G401.6 (cell line): ENCODE measurements at regions not wholly inside any gene's neighbourhood (a gene's known extent, or its start where the extent isn't known, plus 50 kb on each side); places are given as distances from the start of the nearest gene placed in this dataset.

Source experiments
- FAIRE-seq: peaks from 2 replicates; lab custom pipeline; 2012; peaks lifted over from hg19 to GRCh38; lab: Jason Lieb, UNC

DNA sequence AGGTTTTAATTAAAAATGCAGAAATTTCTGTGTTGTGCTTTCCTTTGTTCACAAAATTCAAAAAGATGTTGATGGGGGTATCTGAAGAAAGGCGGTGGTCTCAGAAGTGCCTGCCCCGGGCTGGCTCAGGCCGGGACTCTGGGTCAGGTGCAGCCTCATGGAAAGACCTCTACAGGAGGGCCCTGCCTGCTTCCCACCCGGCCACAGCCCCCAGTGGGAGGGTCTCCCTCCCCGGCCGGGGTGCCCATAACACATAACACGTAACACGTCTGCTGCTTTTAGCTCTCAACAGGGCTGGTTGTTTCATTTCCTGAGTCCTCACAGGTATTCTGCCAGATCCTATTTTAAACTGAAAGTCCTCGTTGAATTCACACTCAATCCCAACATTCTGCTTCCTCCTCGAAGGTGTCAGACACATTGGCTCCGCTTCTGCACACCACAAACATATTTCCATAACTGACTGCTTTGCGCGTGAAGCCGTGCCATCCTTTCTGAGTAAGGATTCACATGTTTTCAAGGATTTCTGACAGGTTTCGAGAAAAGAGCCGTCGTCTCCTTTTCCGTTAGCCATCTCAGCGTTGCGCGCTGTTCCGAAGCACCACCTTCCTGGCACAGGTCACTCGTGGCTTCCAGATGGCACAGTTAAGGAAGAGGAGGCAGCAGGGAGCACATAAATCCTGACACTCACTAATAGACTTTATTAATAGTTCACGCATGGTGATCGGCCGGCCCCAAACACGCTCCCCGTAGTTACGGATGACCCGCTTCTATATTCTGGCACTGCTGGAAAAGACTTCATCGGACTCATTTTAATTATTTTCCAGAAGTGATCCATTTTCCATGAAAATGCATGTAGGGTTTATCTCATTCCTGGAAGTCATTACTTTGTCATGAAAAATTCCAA is 569.3 kb downstream of the BRD1 start:
- FAIRE-seq = no peak

DNA sequence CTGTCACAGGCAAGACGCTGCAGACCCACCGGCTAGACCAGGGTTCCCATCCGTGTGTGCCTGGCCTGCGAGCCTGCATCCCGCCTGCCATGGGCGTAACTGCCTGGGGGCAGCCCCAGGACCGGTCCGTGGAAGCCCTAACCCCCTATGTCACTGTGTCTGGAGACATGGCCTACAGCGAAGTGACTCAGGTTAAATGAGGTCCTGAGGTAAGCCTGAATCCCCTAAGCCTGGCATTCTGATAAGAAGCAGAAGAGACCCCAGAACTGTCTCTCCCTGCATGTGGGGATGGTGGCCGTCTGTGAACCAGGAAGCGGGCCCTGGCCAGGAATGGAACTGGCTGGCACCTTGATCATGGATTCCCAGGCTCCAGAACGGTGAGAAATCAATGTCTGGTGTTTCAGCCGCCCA is 570.1 kb downstream of the BRD1 start:
- no peak for FAIRE-seq

- no peak for FAIRE-seq
Observed at GRCh38 chr22:49255741-49256318, 571.8 kb downstream of the BRD1 start.

- FAIRE-seq = no peak
Observed at GRCh38 chr22:49255154-49255553, 572.5 kb downstream of the BRD1 start.

- FAIRE-seq = no peak
Observed at GRCh38 chr22:49253656-49254055, 574.0 kb downstream of the BRD1 start.

DNA sequence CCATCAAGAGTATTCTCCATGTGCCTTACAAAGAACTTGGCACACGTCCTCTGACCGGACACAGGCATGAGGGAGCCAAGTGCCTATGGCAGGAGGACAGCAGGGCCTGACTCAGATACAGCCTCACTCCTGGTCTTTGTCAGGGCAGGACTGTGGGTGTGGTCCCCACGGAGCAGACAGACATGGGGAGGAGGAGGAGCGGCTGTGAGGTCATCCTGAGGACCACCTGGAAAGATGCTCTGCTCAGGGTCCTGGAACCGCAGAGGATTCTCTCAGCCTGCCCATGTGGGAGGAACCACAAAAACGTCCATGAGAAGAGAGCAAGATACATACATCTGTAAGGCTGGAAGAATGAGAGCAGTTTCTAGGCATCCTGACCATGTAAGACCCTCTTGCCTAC is 576.3 kb downstream of the BRD1 start:
- no peak for FAIRE-seq

GRCh38 chr22:49247194-49247924 is 580.3 kb downstream of the BRD1 start:
- no peak for FAIRE-seq

- no peak for FAIRE-seq
Observed at GRCh38 chr22:49244466-49245420, 582.9 kb downstream of the BRD1 start.

GRCh38 chr22:49243965-49244364 is 583.7 kb downstream of the BRD1 start:
- no peak for FAIRE-seq

- no peak for FAIRE-seq
Observed at GRCh38 chr22:49243335-49243734, 584.3 kb downstream of the BRD1 start.

DNA sequence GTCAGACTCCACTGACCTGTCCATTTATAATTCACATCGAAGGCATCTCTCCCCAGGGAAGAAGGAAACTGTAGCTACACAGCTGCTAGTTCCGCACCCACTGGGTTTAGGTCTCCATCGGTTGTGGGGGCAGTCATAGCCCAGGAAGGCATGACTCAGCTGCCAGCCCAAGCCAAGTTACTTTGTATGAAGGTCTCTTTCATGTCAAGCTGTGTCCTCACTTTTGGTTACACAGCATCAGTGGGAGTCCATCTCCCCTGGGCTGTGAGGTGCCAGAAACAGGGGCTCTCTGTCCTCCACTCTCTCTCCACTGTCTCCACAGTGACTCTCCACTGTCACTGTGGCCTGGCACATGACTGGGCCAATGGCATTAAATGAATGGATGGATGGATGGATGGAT is 585.2 kb downstream of the BRD1 start:
- FAIRE-seq = no peak

GRCh38 chr22:49241174-49241851 is 586.4 kb downstream of the BRD1 start:
- FAIRE-seq = no peak

- FAIRE-seq = no peak
Observed at GRCh38 chr22:49240472-49240871, 587.2 kb downstream of the BRD1 start.

- no peak for FAIRE-seq
Observed at GRCh38 chr22:49240016-49240380, 587.7 kb downstream of the BRD1 start.

DNA sequence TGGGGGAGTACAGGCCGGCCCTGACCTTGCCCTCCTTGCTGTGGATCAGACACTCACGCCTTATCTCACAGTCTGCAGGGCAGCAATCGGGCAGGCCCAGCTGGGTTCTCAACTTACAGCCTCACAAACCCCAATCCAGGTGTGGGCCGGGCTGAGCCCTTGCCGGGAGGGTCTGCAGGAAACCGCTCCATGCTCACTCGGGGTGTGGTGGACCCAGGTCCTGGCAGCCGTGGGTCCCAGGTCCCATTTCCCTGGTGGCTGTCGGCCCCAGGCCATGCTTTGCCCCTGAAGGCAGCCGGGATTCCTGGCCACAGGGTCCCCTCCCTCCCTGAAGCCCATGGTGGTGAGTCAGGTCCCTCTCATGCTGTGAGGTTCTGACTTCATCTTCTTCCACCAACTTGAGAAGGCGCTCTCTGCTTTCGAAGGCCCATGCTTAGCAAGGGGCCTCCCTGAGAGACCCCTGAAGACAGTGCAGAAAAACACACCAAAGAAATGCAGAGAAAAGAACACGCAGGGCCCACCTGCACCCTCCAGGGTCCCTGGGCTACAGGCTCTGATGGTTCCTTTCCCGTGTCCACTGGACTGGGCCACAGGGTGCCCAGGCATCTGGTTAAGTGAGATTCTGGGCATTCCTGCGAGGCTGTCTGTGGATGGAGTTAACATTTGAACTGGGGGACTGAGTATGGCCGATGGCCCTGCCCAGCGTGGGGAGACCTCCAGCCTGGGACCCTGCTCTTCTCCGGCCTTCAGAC is 588.2 kb downstream of the BRD1 start:
- FAIRE-seq = no peak

DNA sequence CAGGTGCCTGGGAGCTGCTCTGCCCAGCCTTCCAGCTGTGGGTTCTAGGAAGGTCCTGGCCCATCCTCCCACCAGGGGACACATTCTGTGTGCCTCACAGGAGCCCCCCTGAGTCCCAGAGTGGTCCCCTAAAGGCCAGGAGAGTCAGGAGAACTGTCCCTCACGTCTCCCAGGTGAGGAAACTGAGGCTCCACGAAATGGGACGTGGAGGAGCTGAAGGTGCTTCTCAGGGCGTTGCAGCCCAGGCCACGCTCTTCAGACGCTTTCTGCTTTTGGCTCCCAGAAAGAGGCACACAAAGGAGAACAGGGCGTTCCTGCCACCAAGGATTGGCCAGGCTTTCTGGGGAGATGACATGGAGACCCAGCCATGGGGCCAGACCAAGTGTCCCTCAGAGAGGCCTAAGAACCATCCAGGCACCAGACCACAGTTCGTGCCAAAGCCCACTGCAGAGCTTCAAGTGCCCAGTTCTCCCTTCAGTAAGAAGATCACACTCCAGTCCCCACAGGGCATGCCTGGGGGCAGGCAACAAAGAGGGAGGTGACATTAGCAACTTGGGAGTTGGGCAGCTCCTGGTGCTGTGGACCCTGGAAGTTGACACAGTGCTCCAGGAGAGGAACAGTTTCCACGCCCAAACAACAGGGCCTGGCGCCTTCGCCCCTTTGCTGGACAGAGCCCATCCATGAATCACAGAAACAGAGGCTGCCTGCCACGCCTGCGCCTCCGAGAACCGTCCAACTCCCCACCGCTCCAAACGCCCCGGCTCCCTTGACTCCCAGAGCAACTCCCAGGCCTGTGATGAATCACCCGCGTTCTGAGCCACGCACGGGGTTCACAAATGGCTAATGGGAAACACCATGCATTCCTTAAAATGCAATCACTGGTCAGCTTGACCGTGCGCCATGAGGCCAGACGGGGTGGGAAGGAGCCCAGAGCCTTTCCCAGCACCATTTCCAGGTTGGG is 589.2 kb downstream of the BRD1 start:
- FAIRE-seq = no peak

DNA sequence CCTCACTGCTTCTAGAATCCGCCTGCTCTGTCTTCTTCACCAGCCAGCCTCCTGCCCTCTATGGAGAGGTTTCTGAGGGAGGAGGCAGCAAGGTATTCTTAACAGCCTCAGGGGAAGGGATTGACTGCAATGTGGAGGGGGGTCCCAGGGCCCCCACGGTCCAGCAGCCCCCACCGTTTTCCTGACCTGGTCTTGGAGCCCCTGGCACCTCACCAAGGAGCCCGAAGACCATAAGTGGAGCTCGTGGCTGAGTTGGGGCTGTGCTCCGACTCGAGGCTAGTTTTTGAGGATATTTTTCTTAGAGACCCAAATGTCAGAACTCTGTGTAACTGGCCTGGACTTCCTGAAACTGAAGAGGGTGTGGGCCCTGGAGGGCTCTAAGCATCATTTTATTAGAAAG is 590.0 kb downstream of the BRD1 start:
- no peak for FAIRE-seq

DNA sequence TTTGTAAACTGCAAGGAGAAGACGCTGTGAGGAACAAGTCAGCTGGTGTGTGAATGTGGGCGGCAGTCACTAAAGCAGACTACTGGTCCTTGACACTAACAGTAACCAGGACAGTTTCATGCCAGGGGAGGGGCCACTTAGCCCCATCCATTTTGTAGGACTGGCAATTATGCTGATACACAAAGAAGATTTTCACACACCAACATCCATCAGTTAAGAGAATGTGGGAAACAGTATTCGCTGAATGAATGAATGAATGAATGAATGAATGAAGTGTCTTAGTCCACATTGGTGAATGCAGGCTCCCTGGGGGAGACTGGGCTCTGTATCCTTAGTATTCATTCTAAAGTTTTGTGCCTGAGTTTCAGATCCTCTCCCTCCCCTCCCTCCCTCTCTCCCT is 590.4 kb downstream of the BRD1 start:
- no peak for FAIRE-seq

DNA sequence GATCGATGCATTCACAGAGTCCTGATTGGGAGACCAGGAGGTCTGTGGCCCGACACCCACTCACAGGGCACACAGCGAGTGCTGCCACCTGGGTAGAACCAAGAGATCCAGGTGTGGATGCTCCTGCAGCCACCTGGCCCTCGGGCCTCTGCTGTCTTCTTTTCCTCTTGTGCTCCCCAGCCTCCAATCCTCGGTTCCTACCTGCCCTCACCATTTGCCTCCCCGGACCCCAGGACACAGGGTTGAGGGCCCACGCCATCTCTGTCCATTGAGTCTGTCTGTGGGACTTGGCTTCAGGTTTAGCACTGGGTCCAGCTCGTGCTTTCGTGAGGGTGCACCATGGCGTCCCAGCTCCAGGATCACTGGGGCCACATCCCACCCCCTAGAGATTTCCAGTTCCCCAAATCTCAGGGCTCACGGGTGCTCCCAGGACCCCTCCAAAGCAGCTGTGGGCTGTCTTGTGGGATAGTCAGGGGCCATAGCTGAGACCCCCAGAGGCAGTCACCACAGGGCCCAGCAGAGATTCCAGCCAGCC is 591.1 kb downstream of the BRD1 start:
- no peak for FAIRE-seq
